ENCODE measurements at regions not wholly inside any gene's neighbourhood (a gene's known extent, or its start where the extent isn't known, plus 50 kb on each side); places are given as distances from the start of the nearest gene placed in this dataset.
A peak's percentile ranks its signal among the peaks of the same experiment; 100 is the strongest.

DNA sequence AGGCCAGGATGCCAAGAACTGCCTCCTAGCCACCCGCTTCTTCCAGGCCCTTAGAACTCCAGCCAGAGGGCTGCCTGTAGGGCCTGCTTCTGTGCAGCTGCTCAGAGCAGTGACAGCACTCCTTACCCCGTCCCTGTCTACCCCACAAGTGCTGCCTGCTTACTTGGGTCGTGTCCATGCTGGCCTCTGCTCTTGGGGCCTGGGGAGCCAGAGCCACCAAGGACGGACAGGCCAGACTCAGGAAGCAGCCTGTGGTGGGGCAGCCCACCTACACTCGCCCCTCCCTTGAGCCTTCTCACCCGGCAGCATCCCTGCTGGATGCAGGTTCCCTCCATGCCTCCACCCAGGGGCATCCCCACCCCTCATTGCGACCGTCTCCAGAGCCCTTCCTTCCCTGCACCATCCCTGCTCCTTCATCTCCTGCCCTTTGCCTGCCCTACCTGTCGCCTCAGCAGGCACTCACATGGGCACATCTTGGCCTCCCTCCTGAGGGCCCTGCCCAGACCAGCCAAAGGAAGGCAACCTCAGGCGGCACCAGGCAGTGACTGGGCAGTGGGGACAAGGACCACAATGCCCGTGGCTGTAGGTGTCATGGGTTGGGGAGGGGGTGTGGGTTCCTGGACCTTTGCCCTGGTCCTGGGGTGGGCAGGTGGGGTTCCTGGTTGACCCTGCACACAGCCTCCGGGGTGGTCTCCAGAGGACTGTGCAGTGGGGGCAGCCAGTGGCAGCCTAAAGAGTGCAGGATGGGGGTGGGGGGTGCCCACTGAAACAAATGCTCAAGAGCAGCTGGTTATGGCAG, 78.0 kb upstream of the TNS3 start:
- H3K27ac Mint-ChIP-seq, result no peak overlapping the region
- H3K4me3 Mint-ChIP-seq, result no peak overlapping the region
- no peak for DNase-seq
- no peaks in the 10 kb centered on the region for H3K27me3 Mint-ChIP-seq
- no peaks in the 10 kb centered on the region for H3K9me3 Mint-ChIP-seq
- ATAC-seq, result peak; percentile 36
- peaks cover 5% of the 10 kb centered on the region for H3K4me1 Mint-ChIP-seq

DNA sequence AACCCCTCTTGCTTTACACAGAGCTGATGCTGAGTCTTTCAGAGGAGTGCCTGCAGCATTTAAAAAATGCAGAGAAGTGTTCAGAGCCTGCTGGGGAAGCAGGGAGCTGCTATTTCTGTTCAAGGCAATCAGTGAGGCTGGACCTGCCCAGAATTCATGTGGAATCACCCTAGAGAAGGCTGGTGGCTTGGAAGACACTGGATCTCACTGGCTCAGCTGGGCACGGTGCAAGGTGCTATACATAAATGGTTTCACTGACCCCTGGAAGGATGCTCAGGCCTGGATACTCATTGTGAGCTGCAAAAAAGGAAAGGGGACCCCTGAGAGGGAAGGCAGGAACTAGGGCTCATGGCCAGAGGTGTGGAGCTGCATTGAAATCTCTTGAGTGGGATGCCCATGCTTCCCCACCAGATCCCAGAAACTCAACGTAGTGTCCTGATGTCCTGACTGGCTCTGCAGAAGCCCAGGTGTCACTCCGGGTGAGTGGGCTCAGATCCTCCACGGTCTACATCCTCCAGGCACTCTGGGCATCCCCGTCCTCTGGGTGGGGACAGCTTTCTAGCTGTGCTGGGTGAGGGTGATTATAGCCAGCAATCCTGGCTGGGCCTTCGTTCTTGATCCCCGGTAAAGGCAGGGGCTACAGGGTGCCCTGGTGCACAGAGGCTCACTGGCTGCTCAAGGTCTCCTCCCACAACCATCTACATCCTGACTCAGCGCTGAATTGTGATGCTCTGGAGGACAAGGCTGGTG, 77.2 kb upstream of the TNS3 start:
- H3K27ac Mint-ChIP-seq, result no peak overlapping the region
- H3K27me3 Mint-ChIP-seq, result no peaks in the 10 kb centered on the region
- ATAC-seq, result peak; percentile 15

GRCh38 chr7:47657126-47657525, 75.2 kb upstream of the TNS3 start:
- H3K9me3 Mint-ChIP-seq, result no peaks in the 10 kb centered on the region
- no peak overlapping the region for H3K4me3 Mint-ChIP-seq
- ATAC-seq (no peak), DNase-seq (no peak)
- no peak overlapping the region for H3K27ac Mint-ChIP-seq
- peaks cover 5% of the 10 kb centered on the region for H3K4me1 Mint-ChIP-seq
- H3K27me3 Mint-ChIP-seq, result no peaks in the 10 kb centered on the region

More for the DNA sequence above, 77.2 kb upstream of the TNS3 start:
- no peak overlapping the region for H3K4me3 Mint-ChIP-seq
- H3K4me1 Mint-ChIP-seq, result peaks cover 5% of the 10 kb centered on the region
- no peaks in the 10 kb centered on the region for H3K9me3 Mint-ChIP-seq
- no peak for DNase-seq

- H3K4me1 Mint-ChIP-seq, result no peaks in the 10 kb centered on the region
- H3K27ac Mint-ChIP-seq, result peak overlapping the region in 1 of 2 donors; percentile 21
- H3K9me3 Mint-ChIP-seq, result no peaks in the 10 kb centered on the region
- no peaks in the 10 kb centered on the region for H3K27me3 Mint-ChIP-seq
- H3K4me3 Mint-ChIP-seq, result no peak overlapping the region
- ATAC-seq (no peak), DNase-seq (no peak)
These were observed 72.9 kb upstream of the TNS3 start for GRCh38 chr7:47654672-47655298.

GRCh38 chr7:47653550-47654411, 71.9 kb upstream of the TNS3 start:
- ATAC-seq, result no peak
- Mint-ChIP-seq H3K27me3 (no peaks in the 10 kb centered on the region), H3K4me1 (no peaks in the 10 kb centered on the region), H3K27ac (no peak overlapping the region), H3K9me3 (no peaks in the 10 kb centered on the region), H3K4me3 (no peak overlapping the region)
- no peak for DNase-seq

DNA sequence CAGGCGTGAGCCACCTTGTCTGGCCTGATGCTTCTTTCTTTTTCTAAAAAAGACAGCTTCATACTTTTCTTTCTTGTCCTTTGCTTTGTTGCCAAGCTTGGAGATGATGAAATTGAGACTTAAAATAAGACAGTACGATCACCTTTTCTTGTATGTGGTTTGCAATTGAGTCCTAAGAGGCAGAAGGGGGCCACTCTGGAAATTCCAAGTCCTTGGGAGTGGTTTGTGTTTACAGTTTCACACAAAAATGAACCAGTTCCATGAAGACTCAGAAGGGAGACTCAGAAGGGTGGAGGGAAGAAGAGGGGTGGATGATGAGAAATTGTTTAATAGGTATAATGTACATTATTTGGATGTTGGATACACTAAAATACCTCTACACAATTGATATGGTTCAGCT, 70.7 kb upstream of the TNS3 start:
- peaks cover 11% of the 10 kb centered on the region for H3K4me1 Mint-ChIP-seq
- no peak for ATAC-seq
- H3K27me3 Mint-ChIP-seq, result no peaks in the 10 kb centered on the region
- H3K9me3 Mint-ChIP-seq, result no peaks in the 10 kb centered on the region
- no peak overlapping the region for H3K27ac Mint-ChIP-seq
- no peak overlapping the region for H3K4me3 Mint-ChIP-seq
- DNase-seq, result no peak

DNA sequence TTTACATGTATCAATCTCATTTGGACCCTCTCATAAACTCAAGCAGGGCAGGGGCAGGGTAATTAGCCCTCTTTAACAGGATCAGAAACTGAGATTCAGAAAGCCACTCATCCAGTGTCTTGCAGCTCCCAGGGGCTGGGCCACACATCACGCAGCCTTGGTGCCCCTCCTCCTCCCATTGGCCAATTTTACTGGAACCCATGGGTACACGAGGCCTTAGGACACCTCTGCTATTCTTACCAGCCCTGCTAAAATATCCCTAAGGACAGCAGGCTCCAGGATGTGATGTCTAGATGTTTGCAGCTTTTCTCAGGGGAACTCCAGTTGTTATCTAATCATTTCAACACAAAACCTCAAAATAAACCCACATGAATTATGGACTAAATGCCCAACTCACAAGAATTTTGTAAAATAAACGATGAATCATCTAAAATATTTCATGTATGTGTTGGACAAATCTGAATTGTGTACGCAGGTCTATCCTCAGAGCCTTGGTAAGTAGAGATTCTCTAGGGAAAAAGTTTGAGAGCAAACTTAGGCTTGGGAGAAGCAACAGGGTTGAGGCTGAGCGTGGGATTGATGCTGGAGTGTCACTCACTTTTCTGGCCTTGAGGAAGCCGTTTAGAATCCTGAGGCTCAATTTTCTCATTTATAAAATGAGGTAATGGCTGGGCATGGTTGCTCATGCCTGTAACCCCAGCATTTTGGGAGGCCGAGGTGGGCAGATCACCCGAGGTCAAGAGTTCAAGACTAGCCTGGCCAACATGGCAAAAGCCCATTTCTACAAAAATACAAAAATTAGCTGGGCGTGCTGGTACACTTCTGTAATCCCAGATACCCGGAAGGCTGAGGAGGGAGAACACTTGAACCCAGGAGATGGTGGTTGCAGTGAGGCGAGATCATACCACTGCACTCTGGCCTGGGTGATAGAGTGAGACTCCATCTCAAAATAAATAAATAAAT, 69.7 kb upstream of the TNS3 start:
- DNase-seq, result no peak
- Mint-ChIP-seq H3K27ac (no peak overlapping the region), H3K4me3 (no peak overlapping the region), H3K4me1 (peaks cover 20% of the 10 kb centered on the region), H3K9me3 (no peaks in the 10 kb centered on the region), H3K27me3 (no peaks in the 10 kb centered on the region)
- no peak for ATAC-seq

- Mint-ChIP-seq H3K27ac (no peak overlapping the region), H3K4me1 (peaks cover 21% of the 10 kb centered on the region), H3K9me3 (no peaks in the 10 kb centered on the region), H3K27me3 (no peaks in the 10 kb centered on the region), H3K4me3 (no peak overlapping the region)
- DNase-seq, result no peak
- no peak for ATAC-seq
These were observed 68.0 kb upstream of the TNS3 start for GRCh38 chr7:47649919-47650318.

- Mint-ChIP-seq H3K4me1 (peaks cover 21% of the 10 kb centered on the region), H3K4me3 (no peak overlapping the region)
These were observed 66.5 kb upstream of the TNS3 start for GRCh38 chr7:47648275-47648925.

DNA sequence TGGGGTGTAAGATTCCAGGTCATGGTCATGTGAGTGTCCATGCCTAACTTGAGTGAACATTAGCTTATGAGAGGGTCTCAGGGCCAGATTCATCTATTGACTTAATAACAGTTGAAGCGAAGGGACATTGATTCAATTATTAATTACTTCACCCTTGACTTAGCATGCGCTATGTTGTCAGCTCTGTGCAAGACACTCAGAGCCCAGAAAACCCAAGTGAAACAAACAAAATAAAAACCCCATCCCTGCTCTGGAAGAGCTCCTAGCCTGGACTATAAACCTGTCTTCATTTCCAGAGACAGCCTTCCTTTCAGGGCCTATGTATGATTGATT, 66.0 kb upstream of the TNS3 start:
- Mint-ChIP-seq H3K9me3 (peaks cover 11 to 12% of the 10 kb centered on the region in 2 donors), H3K4me3 (no peak overlapping the region), H3K4me1 (peaks cover 21% of the 10 kb centered on the region), H3K27ac (peak overlapping the region; percentile 88 to 90), H3K27me3 (no peaks in the 10 kb centered on the region)
- ATAC-seq (no peak), DNase-seq (no peak)

More at GRCh38 chr7:47648275-47648925, 66.5 kb upstream of the TNS3 start:
- Mint-ChIP-seq H3K27me3 (no peaks in the 10 kb centered on the region), H3K27ac (peak overlapping the region; percentile 10 to 82), H3K9me3 (peaks cover 9 to 11% of the 10 kb centered on the region in 2 donors)
- DNase-seq (no peak), ATAC-seq (no peak)

DNA sequence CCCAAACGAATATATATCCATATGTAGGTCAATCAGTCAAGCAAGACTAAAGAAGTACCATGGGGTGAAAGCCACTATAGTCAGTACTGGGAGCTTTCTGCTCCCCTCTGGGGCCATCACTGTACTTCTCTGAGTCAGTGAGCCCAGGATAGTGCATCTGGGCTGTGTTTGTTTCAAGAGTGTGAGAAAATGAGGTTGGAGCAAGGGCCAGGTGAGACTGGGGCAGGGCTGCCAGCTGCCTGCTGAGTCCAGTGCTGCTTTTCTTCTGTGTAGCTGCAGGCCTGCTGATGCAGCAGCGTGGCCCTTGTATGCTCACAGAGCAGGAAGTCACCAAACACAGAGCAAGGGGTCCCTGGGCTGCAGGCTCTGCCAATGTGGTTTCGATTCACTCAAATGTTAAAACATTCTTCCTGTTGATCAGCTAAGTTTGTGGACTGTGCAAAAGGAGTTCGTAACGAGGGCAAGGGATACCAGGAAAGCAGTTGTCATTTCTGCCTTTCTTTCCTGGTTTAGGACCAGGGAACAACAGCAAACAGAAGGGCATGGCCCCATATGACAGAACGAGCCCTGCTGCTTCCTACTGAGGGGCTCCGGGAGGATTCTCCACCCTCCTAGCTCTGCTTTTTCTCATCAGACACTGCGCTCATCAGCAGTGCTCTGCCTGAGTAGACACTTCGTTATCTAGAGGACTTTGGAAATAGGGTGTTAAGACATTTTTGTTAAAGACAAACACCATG, 65.4 kb upstream of the TNS3 start:
- Mint-ChIP-seq H3K9me3 (peaks cover 11 to 12% of the 10 kb centered on the region in 2 donors), H3K4me3 (peak overlapping the region; percentile 56 to 63), H3K27me3 (no peaks in the 10 kb centered on the region), H3K4me1 (peaks cover 21% of the 10 kb centered on the region), H3K27ac (peak overlapping the region; percentile 88 to 90)
- ATAC-seq, result peak; percentile 83
- peak; percentile 24 to 33 for DNase-seq

DNA sequence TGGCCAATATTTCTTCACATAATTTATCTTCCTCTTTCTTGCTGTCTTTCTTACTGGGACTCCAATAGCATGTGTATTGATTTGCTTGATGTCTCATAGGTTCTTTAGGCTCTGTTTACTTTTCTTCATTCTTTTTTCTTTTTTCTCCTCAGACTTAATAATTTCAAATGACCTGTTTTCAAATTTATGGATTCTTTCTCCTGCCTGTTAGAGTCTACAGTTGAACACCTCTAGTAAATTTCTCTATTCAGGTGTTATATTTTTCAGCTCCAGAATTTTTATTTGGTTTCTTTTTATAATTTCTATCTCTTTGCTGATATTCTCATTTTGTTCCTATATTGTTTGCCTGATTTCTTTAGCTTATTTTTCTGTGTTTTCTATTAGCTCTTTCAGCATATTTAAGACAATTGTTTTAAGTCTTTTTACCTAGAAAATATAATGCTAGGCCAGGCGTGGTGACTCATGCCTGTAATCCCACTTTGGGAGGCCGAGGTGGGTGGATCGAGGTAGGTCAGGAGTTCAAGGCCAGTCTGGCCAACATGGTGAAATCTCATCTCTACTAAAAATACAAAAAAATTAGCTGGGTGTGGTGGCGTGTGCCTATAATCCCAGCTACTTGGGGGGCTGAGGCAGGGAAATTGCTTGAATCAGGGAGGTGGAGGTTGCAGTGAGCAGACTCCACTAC, 61.9 kb upstream of the TNS3 start:
- Mint-ChIP-seq H3K27ac (no peak overlapping the region), H3K9me3 (peaks cover 11 to 12% of the 10 kb centered on the region in 2 donors), H3K4me3 (no peak overlapping the region), H3K27me3 (no peaks in the 10 kb centered on the region), H3K4me1 (peaks cover 21% of the 10 kb centered on the region)
- no peak for ATAC-seq
- DNase-seq, result no peak

- Mint-ChIP-seq H3K4me3 (no peak overlapping the region), H3K27me3 (no peaks in the 10 kb centered on the region), H3K9me3 (peaks cover 11 to 12% of the 10 kb centered on the region in 2 donors), H3K27ac (no peak overlapping the region), H3K4me1 (no peaks in the 10 kb centered on the region)
- DNase-seq (no peak), ATAC-seq (no peak)
These were observed 58.4 kb upstream of the TNS3 start for GRCh38 chr7:47640265-47640664.

All from stimulated activated naive CD8-positive, alpha-beta T cell treated with anti-CD3 and anti-CD28 coated beads, Interleukin-15, amount 100 ng/mL, for 72 hours (primary cell).